Gastroesophageal sphincter (tissue), 4 donors: ENCODE measurements at regions not wholly inside any gene's neighbourhood (a gene's known extent, or its start where the extent isn't known, plus 50 kb on each side); places are given as distances from the start of the nearest gene placed in this dataset.

ENCODE experiments used
- ATAC-seq: fragments of 150-250 bp; one replicate; pipeline ENCODE4 v1.9.1; 2016; ENCODE audit warnings: mild to moderate bottlenecking, moderate library complexity
- H3K27ac ChIP-seq, 4 donors: fragments of 200-600 bp; sonication (generic) in 3 of 4; 1 replicate in 3 of 4; 2 replicates in 1 of 4; pipeline ENCODE4 v1.5.1; 2016 to 2019
- H3K27me3 ChIP-seq: fragments of 200-600 bp; sonication (generic); one replicate; pipeline ENCODE4 v1.5.1; 2019
- H3K36me3 ChIP-seq, 2 donors: fragments of 200-600 bp; sonication (generic); one replicate each; pipeline ENCODE4 v1.5.1; 2019; ENCODE audit warnings: control low read depth in 1 of 2
- H3K4me1 ChIP-seq, 3 donors: fragments of 200-600 bp; sonication (generic); 1 replicate in 2 of 3; 2 replicates in 1 of 3; pipeline ENCODE4 v1.5.1; 2016 to 2019; ENCODE audit warnings: control low read depth in 2 of 3
- H3K4me3 ChIP-seq, 2 donors: fragments of 200-600 bp; sonication (generic); one replicate each; pipeline ENCODE4 v1.5.1; 2019; ENCODE audit warnings: mild to moderate bottlenecking in 1 of 2, moderate library complexity in 1 of 2
- H3K9me3 ChIP-seq, 3 donors: fragments of 200-600 bp; sonication (generic); one replicate each; pipeline ENCODE4 v1.5.1; 2017 to 2019; ENCODE audit warnings: control low read depth in 2 of 3
- EP300 ChIP-seq: sonication (generic); formaldehyde crosslinking; IDR thresholded peaks from one replicate; pipeline ENCODE4 v1.6.1; 2017; ENCODE audit warnings: antibody characterized with exemption, mild to moderate bottlenecking
- POLR2A ChIP-seq, 2 donors: fragments of 450-650 bp; IDR thresholded peaks; one replicate each; pipeline ENCODE4 v1.6.1; 2017; ENCODE audit warnings: antibody characterized with exemption in 2 of 2, mild to moderate bottlenecking in 2 of 2, moderate library complexity in 1 of 2
- POLR2AphosphoS5 ChIP-seq: sonication (generic); formaldehyde crosslinking; IDR thresholded peaks from one replicate; pipeline ENCODE4 v1.6.1; 2017; ENCODE audit warnings: antibody characterized with exemption
- WGBS, 2 donors: methylation state at CpG; one replicate each; pipeline ENCODE4 v1.1.5; 2018; ENCODE audit warnings: low coverage in 1 of 2; 5-methylcytosine and 5-hydroxymethylcytosine counted together
- TF ChIP-seq, protein P1 (sequence below), 4 experiments: fragments of 200-600 bp in 2 of 4; fragments of 450-650 bp in 2 of 4; sonication (generic) in 1 of 4; IDR thresholded peaks; one replicate each; pipeline ENCODE4 v1.5.1; 2017 to 2019; ENCODE audit warnings: antibody characterized with exemption in 4 of 4, mild to moderate bottlenecking in 2 of 4, moderate library complexity in 2 of 4

GRCh38 chr15:46607077-46607476, 972.2 kb downstream of the SQOR start:
- no peaks in the 10 kb centered on the region for H3K4me1 ChIP-seq
- H3K36me3 ChIP-seq: no peaks in the 10 kb centered on the region
- no peaks in the 10 kb centered on the region for H3K9me3 ChIP-seq
- 42 to 55% methylated on average over 3 of the region's 3 CpGs for WGBS, 2 donors
- no peak for ATAC-seq
- TF ChIP-seq POLR2AphosphoS5 (no peak), POLR2A (IDR thresholded peaks at IDR 0.05) (no peak), EP300 (no peak)
- TF ChIP-seq, protein P1, sequence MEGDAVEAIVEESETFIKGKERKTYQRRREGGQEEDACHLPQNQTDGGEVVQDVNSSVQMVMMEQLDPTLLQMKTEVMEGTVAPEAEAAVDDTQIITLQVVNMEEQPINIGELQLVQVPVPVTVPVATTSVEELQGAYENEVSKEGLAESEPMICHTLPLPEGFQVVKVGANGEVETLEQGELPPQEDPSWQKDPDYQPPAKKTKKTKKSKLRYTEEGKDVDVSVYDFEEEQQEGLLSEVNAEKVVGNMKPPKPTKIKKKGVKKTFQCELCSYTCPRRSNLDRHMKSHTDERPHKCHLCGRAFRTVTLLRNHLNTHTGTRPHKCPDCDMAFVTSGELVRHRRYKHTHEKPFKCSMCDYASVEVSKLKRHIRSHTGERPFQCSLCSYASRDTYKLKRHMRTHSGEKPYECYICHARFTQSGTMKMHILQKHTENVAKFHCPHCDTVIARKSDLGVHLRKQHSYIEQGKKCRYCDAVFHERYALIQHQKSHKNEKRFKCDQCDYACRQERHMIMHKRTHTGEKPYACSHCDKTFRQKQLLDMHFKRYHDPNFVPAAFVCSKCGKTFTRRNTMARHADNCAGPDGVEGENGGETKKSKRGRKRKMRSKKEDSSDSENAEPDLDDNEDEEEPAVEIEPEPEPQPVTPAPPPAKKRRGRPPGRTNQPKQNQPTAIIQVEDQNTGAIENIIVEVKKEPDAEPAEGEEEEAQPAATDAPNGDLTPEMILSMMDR (IDR thresholded peaks at IDR 0.05): no peak
- H3K27me3 ChIP-seq: no peaks in the 10 kb centered on the region
- H3K4me3 ChIP-seq: no peak overlapping the region
- H3K27ac ChIP-seq: no peak overlapping the region

GRCh38 chr15:46616033-46616432, 981.2 kb downstream of the SQOR start:
- Histone ChIP-seq H3K4me3 (no peak overlapping the region), H3K27ac (no peak overlapping the region), H3K4me1 (no peaks in the 10 kb centered on the region), H3K27me3 (no peaks in the 10 kb centered on the region), H3K36me3 (no peaks in the 10 kb centered on the region), H3K9me3 (no peaks in the 10 kb centered on the region)
- WGBS, 2 donors: 80 to 100% methylated on average over 1 to 3 of the region's 4 CpGs
- TF ChIP-seq POLR2A (IDR thresholded peaks at IDR 0.05): no peak
- TF ChIP-seq, protein P1 (IDR thresholded peaks at IDR 0.05): no peak
- no peak for TF ChIP-seq EP300
- no peak for TF ChIP-seq POLR2AphosphoS5
- no peak for ATAC-seq

DNA sequence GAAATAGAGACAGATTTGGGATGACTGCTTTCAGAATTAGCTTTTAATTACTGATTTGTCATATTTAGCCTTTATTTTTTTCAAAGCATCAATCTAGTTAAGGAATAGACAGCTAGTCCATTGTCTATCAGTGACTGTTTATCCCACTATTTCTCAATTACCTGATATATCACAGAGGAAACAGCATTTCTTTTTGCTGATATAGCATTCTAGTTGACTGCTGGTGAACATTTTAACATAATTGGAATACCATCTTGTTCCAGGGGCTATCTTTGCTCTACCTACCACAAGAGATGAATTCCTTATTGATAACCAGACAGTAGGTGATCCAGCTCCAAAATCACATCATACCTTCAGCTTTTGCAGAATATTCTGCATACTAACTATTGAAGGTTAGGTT, 982.7 kb downstream of the SQOR start:
- Histone ChIP-seq H3K27me3 (no peaks in the 10 kb centered on the region), H3K27ac (no peak overlapping the region), H3K36me3 (no peaks in the 10 kb centered on the region), H3K9me3 (no peaks in the 10 kb centered on the region), H3K4me1 (no peaks in the 10 kb centered on the region), H3K4me3 (no peak overlapping the region)
- TF ChIP-seq POLR2A (IDR thresholded peaks at IDR 0.05): no peak
- no peak for TF ChIP-seq POLR2AphosphoS5
- no peak for TF ChIP-seq EP300
- TF ChIP-seq, protein P1 (IDR thresholded peaks at IDR 0.05): no peak
- no peak for ATAC-seq

- 67 to 91% methylated on average over 2 of the region's 2 CpGs for WGBS, 2 donors
- no peaks in the 10 kb centered on the region for H3K9me3 ChIP-seq
- no peaks in the 10 kb centered on the region for H3K27me3 ChIP-seq
- no peak for ATAC-seq
- H3K36me3 ChIP-seq: no peaks in the 10 kb centered on the region
- no peaks in the 10 kb centered on the region for H3K4me1 ChIP-seq
- TF ChIP-seq POLR2AphosphoS5 (no peak), POLR2A (IDR thresholded peaks at IDR 0.05) (no peak), EP300 (no peak)
- TF ChIP-seq, protein P1 (IDR thresholded peaks at IDR 0.05): no peak
- no peak overlapping the region for H3K4me3 ChIP-seq
- H3K27ac ChIP-seq: no peak overlapping the region
Measured at GRCh38 chr15:46618984-46619383, 984.2 kb downstream of the SQOR start.

- H3K36me3 ChIP-seq: no peaks in the 10 kb centered on the region
- TF ChIP-seq, protein P1 (IDR thresholded peaks at IDR 0.05): no peak
- TF ChIP-seq EP300: no peak
- TF ChIP-seq POLR2A (IDR thresholded peaks at IDR 0.05): no peak
- TF ChIP-seq POLR2AphosphoS5: no peak
- no peak for ATAC-seq
Measured at GRCh38 chr15:46620392-46621013, 985.7 kb downstream of the SQOR start.

More at GRCh38 chr15:46620392-46621013, 985.7 kb downstream of the SQOR start:
- Histone ChIP-seq H3K4me1 (no peaks in the 10 kb centered on the region), H3K9me3 (no peaks in the 10 kb centered on the region), H3K27me3 (no peaks in the 10 kb centered on the region), H3K4me3 (no peak overlapping the region), H3K27ac (no peak overlapping the region)
